ENCODE measurements at regions not wholly inside any gene's neighbourhood (a gene's known extent, or its start where the extent isn't known, plus 50 kb on each side); places are given as distances from the start of the nearest gene placed in this dataset.

GRCh38 chr1:94668528-94668927 lies 127.0 kb upstream of the F3 start:
- TF ChIP-seq EZH2 (IDR thresholded peaks at IDR 0.05; ENCODE audit: low read length): no peak
- no peak for TF ChIP-seq CTCF (optimal IDR thresholded peaks at IDR 0.05 in 1 of 3, IDR thresholded peaks at IDR 0.05 in 1 of 3, conservative IDR thresholded peaks at IDR 0.05 in 1 of 3; ENCODE audit: extremely low read depth in 1 of 3, insufficient read depth in 2 of 3, low read length in 3 of 3)
